ENCODE measurements at regions not wholly inside any gene's neighbourhood (a gene's known extent, or its start where the extent isn't known, plus 50 kb on each side); places are given as distances from the start of the nearest gene placed in this dataset.

- TF ChIP-seq EZH2 (IDR thresholded peaks at IDR 0.05) = no peak
- no peak for TF ChIP-seq POLR2AphosphoS5 (IDR thresholded peaks at IDR 0.05; ENCODE audit: borderline replicate concordance, low read depth, low read length)
Observed at GRCh38 chr5:130994496-130995253, 170.4 kb downstream of the HINT1 start.
